Activated CD4-positive, alpha-beta T cell treated with anti-CD3 and anti-CD28 coated beads, Interleukin-2, Interleukin-6, amounts not matched to agents 100 ng/mL and 50 ng/mL, durations not matched to agents 16 hours and 8 hours (primary cell): ENCODE measurements at regions not wholly inside any gene's neighbourhood (a gene's known extent, or its start where the extent isn't known, plus 50 kb on each side); places are given as distances from the start of the nearest gene placed in this dataset.

Experiments
- DNase-seq: peaks from one replicate; pipeline ENCODE4 v3.0.0-alpha.2; 2020

- DNase-seq, result no peak
Measured at GRCh38 chr17:72024457-72024856, 96.4 kb upstream of the SOX9 start.

GRCh38 chr17:72025113-72025512 lies 95.7 kb upstream of the SOX9 start:
- no peak for DNase-seq

- peak; percentile 41 for DNase-seq
Measured at GRCh38 chr17:72030067-72030899, 90.5 kb upstream of the SOX9 start.

- DNase-seq, result no peak
Measured at GRCh38 chr17:72031219-72031884, 89.5 kb upstream of the SOX9 start.

- DNase-seq, result no peak
Measured at GRCh38 chr17:72033334-72033733, 87.5 kb upstream of the SOX9 start.

- no peak for DNase-seq
Measured at GRCh38 chr17:72034000-72034399, 86.8 kb upstream of the SOX9 start.

- DNase-seq, result no peak
Measured at GRCh38 chr17:72038427-72038826, 82.4 kb upstream of the SOX9 start.

GRCh38 chr17:72039490-72039889 lies 81.3 kb upstream of the SOX9 start:
- DNase-seq, result no peak

- DNase-seq, result no peak
Measured at GRCh38 chr17:72046178-72046577, 74.6 kb upstream of the SOX9 start.

- DNase-seq, result no peak
Measured at GRCh38 chr17:72046643-72047612, 73.9 kb upstream of the SOX9 start.

GRCh38 chr17:72049914-72050313 lies 70.9 kb upstream of the SOX9 start:
- DNase-seq, result no peak

GRCh38 chr17:72053036-72053435 lies 67.8 kb upstream of the SOX9 start:
- DNase-seq, result no peak

- DNase-seq, result no peak
Measured at GRCh38 chr17:72053449-72053848, 67.4 kb upstream of the SOX9 start.

- DNase-seq, result no peak
Measured at GRCh38 chr17:72056155-72056554, 64.7 kb upstream of the SOX9 start.

GRCh38 chr17:72056727-72057290 lies 64.0 kb upstream of the SOX9 start:
- no peak for DNase-seq

- no peak for DNase-seq
Measured at GRCh38 chr17:72060084-72060483, 60.7 kb upstream of the SOX9 start.

- DNase-seq, result no peak
Measured at GRCh38 chr17:72063262-72063661, 57.6 kb upstream of the SOX9 start.

- DNase-seq, result no peak
Measured at GRCh38 chr17:72063756-72064450, 56.9 kb upstream of the SOX9 start.

GRCh38 chr17:72064606-72065193 lies 56.1 kb upstream of the SOX9 start:
- no peak for DNase-seq

GRCh38 chr17:72065556-72065955 lies 55.3 kb upstream of the SOX9 start:
- no peak for DNase-seq

- no peak for DNase-seq
Measured at GRCh38 chr17:72068643-72069042, 52.2 kb upstream of the SOX9 start.
